ENCODE measurements at regions not wholly inside any gene's neighbourhood (a gene's known extent, or its start where the extent isn't known, plus 50 kb on each side); places are given as distances from the start of the nearest gene placed in this dataset.

- TF ChIP-seq CTCF (IDR thresholded peaks at IDR 0.05) (no peak), REST (IDR thresholded peaks at IDR 0.05; ENCODE audit: insufficient read depth in 1 of 2, low read depth in 2 of 2, low read length in 1 of 2) (no peak), POLR2AphosphoS5 (IDR thresholded peaks at IDR 0.05; ENCODE audit: low read depth, low read length) (no peak), TCF7L2 (IDR thresholded peaks at IDR 0.05; ENCODE audit: low read depth, low read length) (no peak), SIN3A (IDR thresholded peaks at IDR 0.05; ENCODE audit: borderline replicate concordance, insufficient read depth, low read depth, low read length) (no peak)
Measured at GRCh38 chr22:23369054-23369685, 188.9 kb downstream of the BCR start.
